Brain microvascular endothelial cell (primary cell): ENCODE measurements at regions not wholly inside any gene's neighbourhood (a gene's known extent, or its start where the extent isn't known, plus 50 kb on each side); places are given as distances from the start of the nearest gene placed in this dataset.

Experiments
- DNase-seq: peaks from one replicate; pipeline ENCODE4 v3.0.0-alpha.2; 2020
- H3K27ac ChIP-seq: fragments of 250-450 bp; sonication (Bioruptor Pico); 2 replicates; pipeline ENCODE4 v1.5.1; 2020; ENCODE audit warnings: mild to moderate bottlenecking, moderate library complexity
- H3K27me3 ChIP-seq: fragments of 250-450 bp; sonication (Bioruptor Pico); replicated peaks from 2 replicates; pipeline ENCODE4 v1.5.1; 2020; ENCODE audit warnings: mild to moderate bottlenecking
- H3K36me3 ChIP-seq: fragments of 250-450 bp; sonication (Bioruptor Pico); replicated peaks from 2 replicates; pipeline ENCODE4 v1.5.1; 2020; ENCODE audit warnings: mild to moderate bottlenecking
- H3K4me3 ChIP-seq: 2 replicates; pipeline ENCODE4 v1.5.1; 2011; ENCODE audit warnings: low read depth, mild to moderate bottlenecking, control low read depth, low read length, moderate library complexity
- CTCF ChIP-seq: IDR thresholded peaks from 2 replicates; pipeline ENCODE4 v1.5.1; 2011; ENCODE audit warnings: low read depth, mild to moderate bottlenecking, moderate library complexity, low read length, control low read depth, inconsistent platforms; ENCODE audit errors: missing control alignments
- in situ Hi-C: cut with HindIII; loops from 2 replicates; pipeline ENCODE4 v1.10.0; 2017; ENCODE audit warnings: low sequenced_read_pairs, low pct_ligation_motif_present

GRCh38 chr4:1467581-1468458 is 61.6 kb upstream of the NKX1-1 start:
- H3K4me3 ChIP-seq, result no peak overlapping the region
- H3K27ac ChIP-seq, result no peak overlapping the region
- no peak for DNase-seq
- no peak for TF ChIP-seq CTCF
- peaks cover 36% of the 10 kb centered on the region for H3K27me3 ChIP-seq
- no peaks in the 10 kb centered on the region for H3K36me3 ChIP-seq
- in situ Hi-C loops, result no loop called here

GRCh38 chr4:1466863-1467165 is 60.6 kb upstream of the NKX1-1 start:
- peaks cover 37% of the 10 kb centered on the region for H3K27me3 ChIP-seq
- TF ChIP-seq CTCF, result no peak
- in situ Hi-C loops, result no loop called here

GRCh38 chr4:1466034-1466862 is 60.0 kb upstream of the NKX1-1 start:
- in situ Hi-C loops, result no loop called here
- no peak overlapping the region for H3K4me3 ChIP-seq
- TF ChIP-seq CTCF, result no peak
- peaks cover 39% of the 10 kb centered on the region for H3K27me3 ChIP-seq
- DNase-seq, result no peak
- H3K27ac ChIP-seq, result no peak overlapping the region
- no peaks in the 10 kb centered on the region for H3K36me3 ChIP-seq

More at GRCh38 chr4:1466863-1467165, 60.6 kb upstream of the NKX1-1 start:
- no peak for DNase-seq
- Histone ChIP-seq H3K4me3 (no peak overlapping the region), H3K36me3 (no peaks in the 10 kb centered on the region), H3K27ac (no peak overlapping the region)

GRCh38 chr4:1465173-1466033 is 59.2 kb upstream of the NKX1-1 start:
- no peak for DNase-seq
- Histone ChIP-seq H3K36me3 (no peaks in the 10 kb centered on the region), H3K27me3 (peaks cover 35% of the 10 kb centered on the region), H3K27ac (no peak overlapping the region), H3K4me3 (no peak overlapping the region)
- TF ChIP-seq CTCF, result no peak
- in situ Hi-C loops, result no loop called here

GRCh38 chr4:1464581-1465171 is 58.4 kb upstream of the NKX1-1 start:
- in situ Hi-C loops, result no loop called here
- H3K27me3 ChIP-seq, result peaks cover 41% of the 10 kb centered on the region
- H3K4me3 ChIP-seq, result no peak overlapping the region
- no peak overlapping the region for H3K27ac ChIP-seq
- DNase-seq, result no peak
- no peak for TF ChIP-seq CTCF
- H3K36me3 ChIP-seq, result no peaks in the 10 kb centered on the region
